ENCODE measurements at regions not wholly inside any gene's neighbourhood (a gene's known extent, or its start where the extent isn't known, plus 50 kb on each side); places are given as distances from the start of the nearest gene placed in this dataset.

- H3K27me3 ChIP-seq (ENCODE audit: insufficient read depth, low read depth, low read length): no peaks in the 10 kb centered on the region
- H3K79me2 ChIP-seq (replicated peaks; ENCODE audit: insufficient read depth, low read length): no peaks in the 10 kb centered on the region
- H3F3A ChIP-seq (ENCODE audit: insufficient read depth, low read length, poor library complexity, severe bottlenecking): no peaks in the 10 kb centered on the region
- H2AFZ ChIP-seq (ENCODE audit: low read depth, low read length): no peak overlapping the region
- H3K9me2 ChIP-seq (ENCODE audit: insufficient read depth, low read length): no peaks in the 10 kb centered on the region
- no peaks in the 10 kb centered on the region for H3K36me3 ChIP-seq (ENCODE audit: insufficient read depth, low read length)
- no peak overlapping the region for H3K4me2 ChIP-seq (ENCODE audit: low read length)
- no peak overlapping the region for H3K9ac ChIP-seq (ENCODE audit: low read length)
- no peaks in the 10 kb centered on the region for H4K20me1 ChIP-seq (ENCODE audit: insufficient read depth)
- H3K27ac ChIP-seq (ENCODE audit: low read length): no peak overlapping the region
- TF ChIP-seq TAF1 (IDR thresholded peaks at IDR 0.05; ENCODE audit: low read depth) (no peak), CTCF (IDR thresholded peaks at IDR 0.05; ENCODE audit: poor library complexity, severe bottlenecking) (no peak), SMC3 (conservative IDR thresholded peaks at IDR 0.05; ENCODE audit: poor library complexity) (no peak), MXI1 (conservative IDR thresholded peaks at IDR 0.05; ENCODE audit: poor library complexity, severe bottlenecking) (no peak), EP300 (conservative IDR thresholded peaks at IDR 0.05; ENCODE audit: poor library complexity, severe bottlenecking) (no peak), RAD21 (conservative IDR thresholded peaks at IDR 0.05) (no peak), REST (IDR thresholded peaks at IDR 0.05; ENCODE audit: borderline replicate concordance) (no peak), POLR2AphosphoS5 (IDR thresholded peaks at IDR 0.05) (no peak), EZH2 (IDR thresholded peaks at IDR 0.05; ENCODE audit: borderline replicate concordance, insufficient read depth, low read length, poor library complexity, severe bottlenecking) (no peak)
- H3K4me3 ChIP-seq (ENCODE audit: low read length): no peak overlapping the region
- H3K9me3 ChIP-seq (ENCODE audit: low read length): no peaks in the 10 kb centered on the region
Observed at GRCh38 chr13:70905035-70905434, 796.8 kb upstream of the KLHL1 start.

DNA sequence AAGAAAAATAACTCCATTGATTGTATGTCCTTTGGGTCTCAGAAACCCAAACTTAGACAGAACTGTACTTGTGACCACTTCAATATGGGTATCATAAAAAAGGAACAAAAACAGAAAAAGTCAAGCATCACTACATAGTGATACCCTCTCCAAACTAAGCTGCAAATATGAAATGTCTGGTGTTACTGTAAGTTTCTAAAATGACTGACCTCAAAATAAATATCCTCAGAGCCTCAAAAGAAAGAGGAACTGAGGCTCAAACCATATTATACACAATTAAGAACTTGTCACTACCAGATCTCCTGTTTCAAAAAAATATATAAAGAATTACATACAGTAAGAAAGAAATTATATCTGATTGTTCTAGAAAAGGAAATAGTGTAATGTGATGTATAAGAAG lies 787.9 kb upstream of the KLHL1 start:
- H3K4me3 ChIP-seq (ENCODE audit: low read length): no peak overlapping the region
- H4K20me1 ChIP-seq (ENCODE audit: insufficient read depth): no peaks in the 10 kb centered on the region
- no peak for TF ChIP-seq MXI1 (conservative IDR thresholded peaks at IDR 0.05; ENCODE audit: poor library complexity, severe bottlenecking)
- no peak for TF ChIP-seq EP300 (conservative IDR thresholded peaks at IDR 0.05; ENCODE audit: poor library complexity, severe bottlenecking)
- no peak for TF ChIP-seq EZH2 (IDR thresholded peaks at IDR 0.05; ENCODE audit: borderline replicate concordance, insufficient read depth, low read length, poor library complexity, severe bottlenecking)
- TF ChIP-seq REST (IDR thresholded peaks at IDR 0.05; ENCODE audit: borderline replicate concordance): no peak
- no peaks in the 10 kb centered on the region for H3K79me2 ChIP-seq (replicated peaks; ENCODE audit: insufficient read depth, low read length)
- H3K9ac ChIP-seq (ENCODE audit: low read length): no peak overlapping the region
- H3K36me3 ChIP-seq (ENCODE audit: insufficient read depth, low read length): no peaks in the 10 kb centered on the region
- H3K9me3 ChIP-seq (ENCODE audit: low read length): no peaks in the 10 kb centered on the region
- no peak overlapping the region for H2AFZ ChIP-seq (ENCODE audit: low read depth, low read length)
- H3K9me2 ChIP-seq (ENCODE audit: insufficient read depth, low read length): no peaks in the 10 kb centered on the region
- H3F3A ChIP-seq (ENCODE audit: insufficient read depth, low read length, poor library complexity, severe bottlenecking): no peaks in the 10 kb centered on the region
- H3K27ac ChIP-seq (ENCODE audit: low read length): no peak overlapping the region
- H3K27me3 ChIP-seq (ENCODE audit: insufficient read depth, low read depth, low read length): no peaks in the 10 kb centered on the region
- no peak overlapping the region for H3K4me2 ChIP-seq (ENCODE audit: low read length)

Data from neural cell (in vitro differentiated cells).